GM23338 (cell line): ENCODE measurements at regions not wholly inside any gene's neighbourhood (a gene's known extent, or its start where the extent isn't known, plus 50 kb on each side); places are given as distances from the start of the nearest gene placed in this dataset.

ENCODE experiments used
- ATAC-seq: fragments of 200-7000 bp; cut with Tn5 transposase; 3 replicates; pipeline ENCODE4 v1.9.1; 2020
- DNase-seq: peaks from one replicate; pipeline ENCODE4 v3.0.0-alpha.2; 2015; ENCODE audit warnings: low spot score
- H2AFZ ChIP-seq: fragments of 200-600 bp; sonication (generic); 2 replicates; pipeline ENCODE4 v1.8.0; 2016; ENCODE audit warnings: antibody characterized with exemption, mild to moderate bottlenecking, moderate library complexity
- H3F3A ChIP-seq: fragments of 200-600 bp; sonication (generic); replicated peaks from 2 replicates; pipeline ENCODE4 v1.8.0; 2017; ENCODE audit warnings: antibody characterized with exemption, mixed run types, low read depth
- H3K27ac ChIP-seq: fragments of 200-600 bp; sonication (generic); 2 replicates; pipeline ENCODE4 v1.6.1; 2016; ENCODE audit warnings: low read depth
- H3K27me3 ChIP-seq: fragments of 200-600 bp; sonication (generic); 2 replicates; pipeline ENCODE4 v1.8.0; 2016; ENCODE audit warnings: mild to moderate bottlenecking, mixed run types, moderate library complexity; ENCODE audit not compliant: insufficient read depth
- H3K36me3 ChIP-seq: fragments of 200-600 bp; sonication (generic); 2 replicates; pipeline ENCODE4 v1.8.0; 2016; ENCODE audit warnings: mild to moderate bottlenecking; ENCODE audit not compliant: insufficient read depth
- H3K4me1 ChIP-seq: fragments of 200-600 bp; sonication (generic); 2 replicates; pipeline ENCODE4 v1.8.0; 2016; ENCODE audit warnings: mild to moderate bottlenecking, moderate library complexity; ENCODE audit not compliant: insufficient read depth
- H3K4me2 ChIP-seq: fragments of 200-600 bp; sonication (generic); 2 replicates; pipeline ENCODE4 v1.7.1; 2017; ENCODE audit warnings: mixed run types
- H3K4me3 ChIP-seq: fragments of 200-600 bp; sonication (generic); 2 replicates; pipeline ENCODE4 v1.6.1; 2016; ENCODE audit warnings: mixed run types
- H3K79me2 ChIP-seq: fragments of 200-600 bp; sonication (generic); replicated peaks from 2 replicates; pipeline ENCODE4 v1.8.0; 2017; ENCODE audit warnings: mild to moderate bottlenecking; ENCODE audit not compliant: insufficient read depth
- H3K9me2 ChIP-seq: fragments of 200-600 bp; sonication (generic); 2 replicates; pipeline ENCODE4 v1.8.0; 2017; ENCODE audit not compliant: insufficient read depth
- H4K20me1 ChIP-seq: fragments of 200-600 bp; sonication (generic); replicated peaks from 2 replicates; pipeline ENCODE4 v1.8.0; 2017; ENCODE audit warnings: mild to moderate bottlenecking; ENCODE audit not compliant: insufficient read depth
- H3K27ac Mint-ChIP-seq: 2 replicates; pipeline ENCODE4 v1.8.0; 2020; ENCODE audit warnings: inconsistent platforms, mild to moderate bottlenecking, moderate library complexity, mixed read lengths
- H3K27me3 Mint-ChIP-seq: 3 replicates; pipeline ENCODE4 v1.8.0; 2022; ENCODE audit warnings: low read depth, mild to moderate bottlenecking, moderate library complexity, mixed read lengths, inconsistent platforms; ENCODE audit not compliant: insufficient read depth, poor library complexity
- H3K36me3 Mint-ChIP-seq: 3 replicates; pipeline ENCODE4 v1.8.0; 2021; ENCODE audit warnings: low read depth, mild to moderate bottlenecking, inconsistent platforms, moderate library complexity, mixed read lengths
- H3K4me1 Mint-ChIP-seq: 3 replicates; pipeline ENCODE4 v1.8.0; 2020; ENCODE audit warnings: mild to moderate bottlenecking, inconsistent platforms, mixed read lengths
- H3K4me3 Mint-ChIP-seq: 3 replicates; pipeline ENCODE4 v1.8.0; 2021; ENCODE audit warnings: moderate library complexity, mild to moderate bottlenecking, inconsistent platforms, mixed read lengths
- H3K9me3 Mint-ChIP-seq: 3 replicates; pipeline ENCODE4 v1.8.0; 2020; ENCODE audit warnings: moderate library complexity, mild to moderate bottlenecking, inconsistent platforms, mixed read lengths
- CREB1 ChIP-seq: fragments of 250-450 bp; sonication (Bioruptor Pico); IDR thresholded peaks from 2 replicates; pipeline ENCODE4 v1.5.0; 2020; ENCODE audit warnings: low read depth, mild to moderate bottlenecking, moderate library complexity
- EZH2 ChIP-seq: fragments of 200-600 bp; sonication (generic); IDR thresholded peaks from one replicate; pipeline ENCODE4 v1.8.0; 2017; ENCODE audit warnings: antibody characterized with exemption, mild to moderate bottlenecking, low read depth; ENCODE audit not compliant: unreplicated experiment
- JUNB ChIP-seq: IDR thresholded peaks from one replicate; pipeline ENCODE4 v1.6.1; 2016; ENCODE audit warnings: antibody characterized with exemption; ENCODE audit not compliant: unreplicated experiment
- NANOG ChIP-seq: IDR thresholded peaks from 2 replicates; pipeline ENCODE4 v1.6.1; 2016; ENCODE audit warnings: antibody characterized with exemption, borderline replicate concordance
- POLR2AphosphoS5 ChIP-seq: IDR thresholded peaks from 2 replicates; pipeline ENCODE4 v1.6.1; 2016; ENCODE audit warnings: antibody characterized with exemption, low read depth
- STAT1 ChIP-seq: IDR thresholded peaks from one replicate; pipeline ENCODE4 v1.6.1; 2016; ENCODE audit warnings: antibody characterized with exemption; ENCODE audit not compliant: unreplicated experiment
- ZNF114 ChIP-seq: fragments of 250-450 bp; sonication (Bioruptor Pico); IDR thresholded peaks from 2 replicates; pipeline ENCODE4 v1.5.0; 2020; ENCODE audit warnings: mild to moderate bottlenecking, moderate library complexity
- ZNF331 ChIP-seq: fragments of 250-450 bp; sonication (Bioruptor Pico); IDR thresholded peaks from 2 replicates; pipeline ENCODE4 v1.5.0; 2020; ENCODE audit warnings: low read depth, mild to moderate bottlenecking, moderate library complexity
- ZNF462 ChIP-seq: fragments of 250-450 bp; sonication (Bioruptor Pico); IDR thresholded peaks from 2 replicates; pipeline ENCODE4 v1.5.0; 2020; ENCODE audit warnings: mild to moderate bottlenecking, moderate library complexity

- TF ChIP-seq ZNF462 (CRISPR knock-in tag) (no peak), JUNB (no peak)
Observed at GRCh38 chr15:63444611-63445010, 59.8 kb upstream of the USP3 start (continued).

- DNase-seq (no peak), ATAC-seq (no peak)
- H3K27ac ChIP-seq = no peak overlapping the region
- H3K79me2 ChIP-seq = no peaks in the 10 kb centered on the region
- Mint-ChIP-seq H3K36me3 (no peaks in the 10 kb centered on the region), H3K4me1 (peaks cover 27% of the 10 kb centered on the region), H3K9me3 (no peaks in the 10 kb centered on the region), H3K27ac (no peak overlapping the region), H3K27me3 (no peaks in the 10 kb centered on the region), H3K4me3 (no peak overlapping the region)
- no peaks in the 10 kb centered on the region for H3K36me3 ChIP-seq
- H3K9me2 ChIP-seq = no peaks in the 10 kb centered on the region
- H3K4me1 ChIP-seq = peaks cover 24% of the 10 kb centered on the region
- H3F3A ChIP-seq = no peaks in the 10 kb centered on the region
- no peak overlapping the region for H3K4me3 ChIP-seq
- no peak overlapping the region for H3K4me2 ChIP-seq
- no peaks in the 10 kb centered on the region for H4K20me1 ChIP-seq
- H3K27me3 ChIP-seq = no peaks in the 10 kb centered on the region
- no peak overlapping the region for H2AFZ ChIP-seq
- no peak for TF ChIP-seq CREB1 (CRISPR knock-in tag)
- TF ChIP-seq STAT1 = no peak
- TF ChIP-seq EZH2 = no peak
- TF ChIP-seq ZNF114 = no peak
- TF ChIP-seq JUNB = no peak
- TF ChIP-seq ZNF331 (CRISPR knock-in tag) = no peak
- TF ChIP-seq ZNF462 (CRISPR knock-in tag) = no peak
- no peak for TF ChIP-seq POLR2AphosphoS5
- no peak for TF ChIP-seq NANOG
Observed at GRCh38 chr15:63446255-63446654, 58.1 kb upstream of the USP3 start.
